ENCODE measurements at regions not wholly inside any gene's neighbourhood (a gene's known extent, or its start where the extent isn't known, plus 50 kb on each side); places are given as distances from the start of the nearest gene placed in this dataset.

- ChIA-PET POLR2A (no interaction called here), CTCF (interaction anchor here (1.1 to 1.5 kb wide), 2 partner anchors 9 to 39 kb away, joined by 3 read pairs; no protein-coding TSS in a partner anchor)
- TF ChIP-seq CTCF (IDR thresholded peaks at IDR 0.05; ENCODE audit: control extremely low read depth, extremely low read depth, low read depth, missing control alignments) = no peak
- DNase-seq (ENCODE audit: extremely low spot score) = no peak
These were observed 118.5 kb upstream of the LMO4 start for GRCh38 chr1:87210151-87210550.

GRCh38 chr1:87212431-87213134, 116.1 kb upstream of the LMO4 start:
- CTCF ChIA-PET = no interaction called here
- DNase-seq (ENCODE audit: extremely low spot score) = no peak
- POLR2A ChIA-PET = no interaction called here
- TF ChIP-seq CTCF (IDR thresholded peaks at IDR 0.05; ENCODE audit: control extremely low read depth, extremely low read depth, low read depth, missing control alignments) = no peak

DNA sequence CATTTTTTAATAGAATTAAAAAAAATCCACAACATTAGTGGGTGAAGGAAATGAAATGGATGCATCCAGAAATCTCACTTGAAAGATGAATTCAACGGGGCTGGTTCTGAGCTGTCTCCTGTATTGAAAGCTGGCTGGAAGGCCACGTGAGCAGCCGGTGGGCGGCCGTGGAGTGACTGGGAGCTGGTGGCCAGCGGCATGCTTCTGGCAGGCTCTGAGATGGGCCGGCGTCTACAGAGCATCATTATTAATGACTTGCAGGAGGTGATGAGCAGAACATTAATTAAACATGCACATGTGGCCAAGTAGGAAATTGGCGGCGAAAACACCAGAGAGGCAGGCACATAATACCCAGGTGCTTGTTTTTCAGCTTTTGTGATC, 115.6 kb upstream of the LMO4 start:
- CTCF ChIA-PET = interaction anchor here (1.3 kb wide), 1 partner anchor 9 kb away, joined by 5 read pairs; no protein-coding TSS in a partner anchor
- POLR2A ChIA-PET = no interaction called here
- no peak for DNase-seq (ENCODE audit: extremely low spot score)
- no peak for TF ChIP-seq CTCF (IDR thresholded peaks at IDR 0.05; ENCODE audit: control extremely low read depth, extremely low read depth, low read depth, missing control alignments)

DNA sequence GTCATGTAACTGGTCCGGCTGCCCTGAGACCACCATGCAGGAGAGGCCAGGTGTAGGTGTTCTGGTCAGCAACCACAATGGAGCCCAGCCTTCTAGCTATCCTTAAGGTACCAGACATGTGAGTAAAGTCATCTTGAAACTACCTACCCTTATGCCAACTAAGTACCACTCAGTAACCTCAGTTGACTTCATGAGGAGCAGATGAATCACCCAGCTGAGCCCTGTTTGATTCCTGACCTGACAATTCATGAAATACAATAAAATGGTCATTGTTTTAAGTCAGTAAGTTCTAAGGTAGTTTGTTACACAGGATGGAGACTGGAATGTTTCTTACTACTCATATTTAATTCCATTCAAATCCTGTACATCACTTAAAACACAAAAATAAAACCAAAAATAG, 113.1 kb upstream of the LMO4 start:
- no peak for DNase-seq (ENCODE audit: extremely low spot score)
- ChIA-PET CTCF (no interaction called here), POLR2A (no interaction called here)
- no peak for TF ChIP-seq CTCF (IDR thresholded peaks at IDR 0.05; ENCODE audit: control extremely low read depth, extremely low read depth, low read depth, missing control alignments)

- TF ChIP-seq CTCF (IDR thresholded peaks at IDR 0.05; ENCODE audit: control extremely low read depth, extremely low read depth, low read depth, missing control alignments) = no peak
- ChIA-PET CTCF (interaction anchor here (1.3 kb wide), 1 partner anchor 25 kb away, joined by 3 read pairs; no protein-coding TSS in a partner anchor), POLR2A (no interaction called here)
- DNase-seq (ENCODE audit: extremely low spot score) = no peak
These were observed 110.1 kb upstream of the LMO4 start for GRCh38 chr1:87218618-87219017.

GRCh38 chr1:87219141-87219540, 109.5 kb upstream of the LMO4 start:
- ChIA-PET CTCF (interaction anchor here (0.9 to 1.3 kb wide), 2 partner anchors 8 to 24 kb away, joined by 3 read pairs; no protein-coding TSS in a partner anchor), POLR2A (no interaction called here)
- DNase-seq (ENCODE audit: extremely low spot score) = no peak
- TF ChIP-seq CTCF (IDR thresholded peaks at IDR 0.05; ENCODE audit: control extremely low read depth, extremely low read depth, low read depth, missing control alignments) = no peak

Measured in GM10248 (cell line).